HG03103 (cell line): ENCODE measurements at regions not wholly inside any gene's neighbourhood (a gene's known extent, or its start where the extent isn't known, plus 50 kb on each side); places are given as distances from the start of the nearest gene placed in this dataset.

Experiments used
- ATAC-seq: cut with Tn5 transposase; IDR thresholded peaks from one replicate; pipeline ENCODE4 v1.9.1; 2021; ENCODE audit warnings: low read depth; ENCODE audit not compliant: unreplicated experiment

GRCh38 chr15:95327661-95328060, 1002.8 kb upstream of the NR2F2 start:
- ATAC-seq: no peak

DNA sequence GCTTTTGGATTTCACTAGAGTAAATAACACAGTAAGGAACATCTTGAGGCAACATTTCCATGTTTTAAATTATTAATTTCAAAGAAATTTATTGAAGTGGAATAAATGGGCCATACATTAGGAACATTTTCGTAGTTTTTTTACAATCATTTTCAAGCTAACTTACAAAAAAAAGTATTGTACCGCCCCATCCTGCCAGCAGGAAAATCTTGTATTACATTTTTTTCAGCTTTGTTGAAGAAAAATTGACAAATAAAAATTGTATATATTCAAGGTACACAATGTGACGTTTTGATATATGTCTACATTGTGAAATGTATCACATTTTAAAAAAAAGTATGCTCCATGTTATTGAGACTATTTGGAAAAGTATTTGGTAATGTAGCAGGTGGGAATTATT, 1001.9 kb upstream of the NR2F2 start:
- ATAC-seq: no peak

- no peak for ATAC-seq
These were observed 1001.1 kb upstream of the NR2F2 start for GRCh38 chr15:95329362-95329761.

DNA sequence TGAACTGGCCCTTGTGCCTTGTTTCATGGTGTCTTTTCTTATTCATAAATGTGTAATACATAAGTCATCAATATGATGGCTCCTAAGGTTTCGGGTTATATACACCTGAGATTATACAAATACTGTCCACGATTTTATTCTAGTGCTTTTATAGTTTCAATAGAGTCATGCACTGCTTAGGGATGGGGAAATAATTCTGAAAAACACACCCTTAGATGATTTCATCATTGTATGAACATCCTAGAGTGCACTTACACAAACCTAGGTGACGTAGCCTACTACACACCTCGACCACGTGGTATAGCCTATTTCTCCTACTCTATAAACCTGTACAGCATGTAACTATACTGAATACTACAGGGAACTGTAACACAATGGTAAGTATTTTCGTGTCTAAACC, 988.8 kb upstream of the NR2F2 start:
- ATAC-seq: no peak

DNA sequence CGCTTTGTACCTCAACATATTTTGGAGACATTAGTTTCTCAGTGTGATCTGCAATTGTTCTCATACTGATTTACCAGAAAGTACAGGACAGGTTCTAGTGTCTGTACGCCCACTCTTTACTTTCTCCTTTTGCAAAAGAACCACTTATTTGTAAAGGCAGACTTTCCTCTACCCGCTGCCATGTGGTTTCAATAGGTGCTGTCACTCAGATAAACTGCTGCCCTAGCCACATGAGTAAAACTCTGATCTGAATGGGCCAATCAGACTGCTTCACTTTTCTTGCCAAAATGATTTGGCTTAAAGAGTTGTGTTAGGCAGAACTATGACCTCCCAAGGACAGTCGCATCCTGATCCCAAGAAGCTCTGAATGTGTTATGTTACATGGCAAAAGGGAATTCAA, 984.6 kb upstream of the NR2F2 start:
- no peak for ATAC-seq

DNA sequence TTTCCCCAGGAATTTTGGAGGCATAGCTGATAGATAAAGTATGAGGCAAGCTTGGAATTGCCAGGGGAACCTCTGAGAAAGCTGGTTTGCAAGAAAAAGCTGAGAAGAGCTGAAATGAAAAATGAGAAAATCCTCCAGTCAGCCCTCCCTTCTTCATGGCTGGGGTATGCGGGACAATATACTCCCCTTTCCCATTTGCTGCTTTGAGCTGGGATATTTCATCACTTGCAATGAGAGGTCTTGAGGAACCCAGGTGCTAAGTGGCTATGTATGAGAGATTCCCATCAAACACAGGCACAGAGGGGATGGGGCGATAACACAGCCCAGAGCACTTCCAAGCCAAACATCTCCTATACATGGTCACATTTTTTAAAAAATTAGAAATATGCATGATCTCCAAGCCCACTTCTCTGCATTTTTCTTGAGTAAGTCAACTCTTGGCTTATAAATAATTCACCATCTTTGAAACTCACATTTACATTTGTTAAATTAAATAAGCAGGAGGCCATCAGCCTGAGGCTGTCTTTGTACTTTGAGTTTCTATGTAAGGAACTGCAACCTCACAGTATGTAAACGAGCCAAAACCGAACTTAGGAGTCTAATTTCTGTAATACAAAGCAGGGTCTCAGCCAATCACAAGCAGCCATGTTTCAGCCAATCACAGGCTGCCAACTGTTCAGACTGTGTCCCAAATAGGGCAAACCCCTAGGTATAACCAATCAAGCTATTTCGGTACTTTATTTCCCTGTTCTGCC, 983.6 kb upstream of the NR2F2 start:
- ATAC-seq: no peak

- no peak for ATAC-seq
These were observed 982.7 kb upstream of the NR2F2 start for GRCh38 chr15:95347837-95348236.

DNA sequence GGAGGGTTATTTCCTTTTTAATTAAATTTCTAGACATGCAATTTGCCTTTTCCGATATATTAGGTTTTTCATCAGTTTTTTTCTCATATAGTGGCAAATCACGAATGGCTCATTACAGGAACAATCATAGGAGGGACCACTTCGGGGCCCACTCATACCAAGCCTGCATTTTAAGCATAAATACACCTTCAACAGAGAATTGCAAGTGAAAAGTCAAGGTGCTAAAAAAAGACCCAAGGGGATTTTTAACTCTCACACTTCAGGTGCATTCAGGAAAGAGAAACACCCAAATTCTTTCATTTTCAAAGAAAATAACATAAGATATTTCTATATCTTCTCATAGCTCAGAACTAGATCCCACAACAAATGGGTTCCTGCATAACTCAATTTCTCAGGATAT, 979.6 kb upstream of the NR2F2 start:
- no peak for ATAC-seq

DNA sequence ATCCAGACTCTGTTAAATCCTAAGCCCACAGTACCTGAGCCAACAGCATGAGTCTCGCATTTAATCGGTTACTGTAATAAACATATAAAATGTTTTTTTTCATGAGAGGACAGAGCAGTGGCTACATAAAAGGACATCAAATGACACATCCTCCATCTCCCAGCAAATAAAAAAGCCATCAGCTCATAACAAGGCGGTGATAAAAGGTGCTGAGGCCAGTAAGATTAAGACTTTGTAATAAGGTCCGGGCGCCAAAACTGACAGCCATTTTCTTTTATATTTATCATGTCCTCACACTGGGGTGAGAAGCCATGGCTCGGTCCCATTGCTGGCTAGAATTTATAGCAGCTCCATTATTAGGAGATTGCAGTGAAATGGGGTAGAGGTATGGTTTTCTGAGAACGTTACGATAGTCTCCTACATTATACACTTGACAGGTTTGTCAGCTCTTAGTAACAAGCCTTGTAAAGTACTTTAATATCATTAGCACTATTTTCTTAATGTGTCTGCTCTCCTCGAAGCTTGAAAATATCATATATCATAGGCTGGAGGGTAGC, 977.8 kb upstream of the NR2F2 start:
- no peak for ATAC-seq

DNA sequence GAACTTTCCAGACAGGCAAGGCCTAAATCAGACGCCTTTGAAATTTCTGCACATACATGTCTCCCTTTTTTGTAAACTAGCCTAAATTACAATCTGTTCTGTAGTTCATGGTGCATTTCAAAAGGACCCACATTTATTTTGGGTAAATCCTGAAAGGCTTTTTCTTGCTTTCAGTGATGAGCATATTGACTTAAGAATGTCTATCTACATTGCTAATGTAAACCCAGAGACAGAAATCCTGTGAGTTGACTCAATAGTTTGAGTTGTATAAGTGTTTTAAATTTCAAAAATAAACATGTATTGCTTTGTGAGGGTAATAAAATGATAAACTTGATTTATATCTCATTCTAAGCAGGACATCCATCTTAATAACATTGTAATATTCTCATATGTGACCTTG, 977.0 kb upstream of the NR2F2 start:
- no peak for ATAC-seq

DNA sequence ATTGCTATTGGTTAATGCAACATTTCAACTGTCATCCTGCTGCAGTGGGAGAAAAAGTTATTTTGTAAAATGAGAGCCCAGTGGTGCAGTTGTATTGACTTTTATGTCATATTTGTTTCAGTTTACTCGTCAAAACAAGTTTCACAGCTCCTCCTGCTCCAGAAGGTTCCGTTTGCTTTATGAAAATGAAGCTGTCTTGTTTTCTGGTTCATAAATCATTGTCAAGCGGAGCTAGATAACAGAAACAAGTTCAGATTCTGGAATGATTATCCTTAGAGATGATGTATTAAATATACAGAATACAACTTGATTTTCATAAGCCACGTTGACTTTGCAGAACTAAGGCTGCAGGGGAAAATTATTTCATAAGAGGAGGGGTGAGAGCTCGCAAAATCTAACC, 970.5 kb upstream of the NR2F2 start:
- ATAC-seq: no peak

DNA sequence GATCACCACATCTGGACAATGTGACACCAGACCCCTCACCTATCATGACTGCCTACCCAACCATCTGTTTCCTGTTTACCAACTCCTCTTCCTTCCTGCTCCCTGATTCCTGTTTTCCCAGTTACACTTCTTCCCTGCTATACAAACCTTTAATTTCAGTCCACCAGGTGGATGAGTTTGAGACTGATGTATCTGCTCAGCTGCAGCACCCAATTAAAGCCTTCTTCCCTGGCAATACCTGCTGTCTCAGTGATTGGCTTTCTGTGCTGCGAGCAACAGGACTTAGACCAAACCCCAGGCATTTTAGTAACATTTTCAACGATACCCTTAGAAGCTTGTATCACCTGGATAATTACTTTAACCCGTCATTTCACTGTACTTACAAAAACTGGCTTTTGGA, 968.2 kb upstream of the NR2F2 start:
- ATAC-seq: no peak

DNA sequence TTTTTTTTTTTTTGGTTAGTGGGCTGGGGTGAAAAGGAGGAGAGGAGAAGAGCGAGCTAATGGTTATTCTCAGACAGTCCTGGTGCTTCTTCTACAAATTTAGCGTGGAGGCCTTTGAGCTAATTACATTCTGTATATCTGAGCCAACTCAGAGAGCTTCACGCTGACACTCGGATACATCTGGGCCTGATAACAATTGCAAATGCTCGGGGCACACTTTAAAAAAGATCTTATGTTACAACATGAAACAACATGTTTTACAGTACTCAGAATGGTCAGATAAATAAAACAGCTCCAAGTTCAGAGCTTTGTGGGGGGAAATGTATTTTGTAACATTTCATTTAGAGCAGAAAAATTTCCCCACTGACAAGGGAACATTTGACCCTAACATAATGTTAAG, 966.9 kb upstream of the NR2F2 start:
- no peak for ATAC-seq

GRCh38 chr15:95365511-95366107, 964.9 kb upstream of the NR2F2 start:
- ATAC-seq: no peak

DNA sequence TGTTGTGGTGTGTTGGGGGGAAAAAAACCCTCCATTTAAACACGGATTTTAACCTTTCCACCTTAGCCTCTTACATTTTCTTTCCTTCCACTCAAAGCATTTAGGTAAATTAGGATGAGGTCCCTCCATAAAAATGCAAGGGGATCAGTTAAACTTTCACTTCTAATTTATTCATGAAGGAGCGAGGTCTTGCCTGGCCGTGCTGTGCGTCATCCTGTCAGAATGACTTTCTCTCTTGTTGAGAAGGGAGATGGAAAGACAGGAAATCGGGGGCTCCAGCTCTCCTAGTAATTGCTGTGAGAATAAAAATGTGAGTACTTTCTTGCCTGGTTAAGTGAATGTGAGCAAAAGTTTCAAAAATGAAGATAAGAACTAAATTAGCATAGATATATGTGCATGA, 962.3 kb upstream of the NR2F2 start:
- ATAC-seq: no peak

DNA sequence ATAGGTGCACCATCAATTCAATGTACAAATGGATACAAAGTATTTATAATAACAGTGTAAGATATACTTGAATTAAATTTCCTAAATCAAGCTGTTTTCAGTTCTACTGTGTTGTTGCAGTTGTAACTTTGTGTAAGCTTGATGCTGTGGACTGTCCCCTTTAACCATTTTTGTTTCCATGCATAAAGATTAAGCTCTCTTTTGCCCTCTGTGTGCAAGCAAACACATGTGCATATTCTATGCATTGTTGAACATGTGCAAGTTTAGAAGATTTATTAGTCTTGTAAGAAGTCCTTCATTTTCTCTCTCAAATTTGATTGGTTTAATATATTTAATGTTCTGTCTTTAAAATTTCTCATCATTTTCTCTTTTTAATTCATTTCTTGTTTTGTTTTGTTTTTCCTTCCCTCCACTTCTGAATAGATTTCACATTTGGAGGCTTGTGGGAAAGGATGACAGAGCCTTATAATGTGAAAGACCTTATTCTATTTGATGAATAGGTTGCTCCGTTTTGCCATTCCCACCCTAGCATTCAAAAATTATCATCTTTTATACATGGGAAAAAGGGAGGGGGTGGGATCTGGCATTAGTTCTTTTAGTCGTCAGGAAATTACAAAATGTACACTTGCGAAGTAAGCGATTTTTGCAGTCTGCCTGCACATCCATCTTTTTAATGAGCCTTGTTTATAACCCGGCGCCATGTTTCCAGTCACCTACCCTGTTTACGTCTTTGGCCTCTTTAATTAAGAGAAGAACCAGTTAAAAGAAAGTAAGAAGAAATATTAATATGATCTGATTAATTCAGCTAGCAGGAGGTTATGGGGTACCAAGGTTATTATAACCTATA, 961.5 kb upstream of the NR2F2 start:
- ATAC-seq: no peak

DNA sequence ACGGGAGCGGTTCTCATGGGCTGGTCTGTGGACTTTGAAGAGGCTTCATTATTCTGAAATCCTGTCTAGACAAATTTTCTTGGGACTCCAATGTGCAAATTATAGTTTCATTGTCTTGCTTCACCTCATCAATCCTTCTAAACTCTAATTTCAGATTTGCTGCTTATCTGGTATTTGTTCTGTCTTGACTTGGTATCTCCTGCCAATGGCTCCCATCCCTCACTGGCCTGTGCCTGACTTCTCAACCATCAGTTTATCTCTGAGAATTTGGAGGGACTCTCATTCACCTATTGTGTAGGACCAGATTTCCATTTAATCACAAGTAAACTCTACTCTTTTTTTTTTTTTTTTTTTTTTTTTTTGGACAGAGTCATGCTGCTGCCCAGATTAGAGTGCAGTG, 960.2 kb upstream of the NR2F2 start:
- no peak for ATAC-seq

DNA sequence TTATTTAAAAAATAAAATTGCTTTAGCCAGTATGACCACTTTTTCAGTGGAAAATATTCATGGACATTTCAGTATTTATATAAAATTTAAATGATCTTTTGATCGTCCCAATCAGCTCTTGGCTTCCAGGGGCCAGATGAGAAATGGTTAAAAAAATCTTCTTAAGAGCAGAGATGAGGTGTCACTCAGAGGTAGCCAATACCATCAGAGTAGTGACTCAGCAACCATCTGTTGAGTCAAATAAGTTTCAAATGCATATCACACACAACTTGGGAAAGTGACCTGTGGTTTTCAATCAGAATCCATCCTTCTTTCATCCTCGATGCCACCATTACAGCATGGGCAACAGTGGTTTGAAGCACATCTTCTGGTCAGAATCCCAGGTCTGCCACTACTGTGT, 958.8 kb upstream of the NR2F2 start:
- ATAC-seq: no peak

GRCh38 chr15:95375281-95375680, 955.2 kb upstream of the NR2F2 start:
- no peak for ATAC-seq

DNA sequence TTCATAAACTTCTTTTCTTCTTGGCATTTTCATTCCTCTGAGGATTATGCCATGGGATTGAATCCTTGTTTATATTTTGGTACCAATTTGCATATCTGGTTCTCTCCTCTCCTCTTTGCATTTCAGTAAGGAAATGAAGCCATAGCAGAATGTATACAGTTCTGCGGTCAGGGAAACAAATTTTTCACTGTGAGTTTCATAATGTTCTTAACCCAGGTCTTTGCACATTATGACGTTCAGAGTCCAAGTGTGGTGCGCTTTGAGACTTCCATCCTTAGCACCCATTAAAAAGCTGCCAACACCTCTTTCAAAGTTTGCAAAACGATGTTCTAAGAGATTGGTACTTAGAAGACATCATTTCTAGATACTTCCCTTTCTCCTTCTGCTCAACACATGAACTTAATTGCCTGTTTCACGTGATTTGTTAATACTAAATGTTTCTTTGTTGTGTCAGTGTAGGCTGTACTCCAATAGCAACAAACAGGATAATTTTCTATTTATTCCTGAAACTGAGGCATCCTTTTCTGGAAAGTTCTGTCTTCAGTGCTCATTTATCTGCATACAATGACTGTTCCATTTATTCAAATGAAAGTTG, 953.1 kb upstream of the NR2F2 start:
- no peak for ATAC-seq
